Esophagus muscularis mucosa (tissue), 2 donors: ENCODE measurements at regions not wholly inside any gene's neighbourhood (a gene's known extent, or its start where the extent isn't known, plus 50 kb on each side); places are given as distances from the start of the nearest gene placed in this dataset.
"Not testable (repeated sequence)": the region's sequence is repeated elsewhere in the genome, so short reads cannot be mapped to it uniquely, and the experiment has no call there.

Experiments used
- POLR2A ChIP-seq: fragments of 450-650 bp; IDR thresholded peaks from one replicate; pipeline ENCODE4 v1.6.1; 2017; ENCODE audit warnings: antibody characterized with exemption, moderate library complexity, mild to moderate bottlenecking, low read depth
- POLR2AphosphoS5 ChIP-seq, 2 donors: sonication (generic); formaldehyde crosslinking; IDR thresholded peaks; one replicate each; pipeline ENCODE4 v1.6.1; 2017; ENCODE audit warnings: antibody characterized with exemption in 2 of 2

DNA sequence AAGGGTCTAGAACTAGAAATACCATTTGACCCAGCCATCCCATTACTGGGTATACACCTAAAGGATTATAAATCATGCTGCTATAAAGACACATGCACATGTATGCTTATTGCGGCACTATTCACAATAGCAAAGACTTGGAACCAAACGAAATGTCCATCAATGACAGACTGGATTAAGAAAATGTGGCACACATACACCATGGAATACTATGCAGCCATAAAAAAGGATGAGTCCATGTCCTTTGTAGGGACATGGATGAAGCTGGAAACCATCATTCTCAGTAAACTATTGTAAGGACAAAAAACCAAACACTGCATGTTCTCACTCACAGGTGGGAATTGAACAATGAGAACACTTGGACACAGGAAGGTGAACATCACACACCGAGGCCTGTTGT is 314.1 kb downstream of the FRK start:
- TF ChIP-seq POLR2A; POLR2AphosphoS5 (IDR thresholded peaks at IDR 0.05): not testable (repeated sequence)
